ACHN (cell line): ENCODE measurements at regions not wholly inside any gene's neighbourhood (a gene's known extent, or its start where the extent isn't known, plus 50 kb on each side); places are given as distances from the start of the nearest gene placed in this dataset.

Source experiments
- DNase-seq: peaks from one replicate; pipeline ENCODE4 v3.0.0-alpha.2; 2015
- in situ Hi-C: cut with HindIII; loops from 2 replicates; pipeline ENCODE4 v1.10.0; 2017; ENCODE audit warnings: low sequenced_read_pairs, low pct_ligation_motif_present, low pct_unique_long_range_greater_than_20kb

DNA sequence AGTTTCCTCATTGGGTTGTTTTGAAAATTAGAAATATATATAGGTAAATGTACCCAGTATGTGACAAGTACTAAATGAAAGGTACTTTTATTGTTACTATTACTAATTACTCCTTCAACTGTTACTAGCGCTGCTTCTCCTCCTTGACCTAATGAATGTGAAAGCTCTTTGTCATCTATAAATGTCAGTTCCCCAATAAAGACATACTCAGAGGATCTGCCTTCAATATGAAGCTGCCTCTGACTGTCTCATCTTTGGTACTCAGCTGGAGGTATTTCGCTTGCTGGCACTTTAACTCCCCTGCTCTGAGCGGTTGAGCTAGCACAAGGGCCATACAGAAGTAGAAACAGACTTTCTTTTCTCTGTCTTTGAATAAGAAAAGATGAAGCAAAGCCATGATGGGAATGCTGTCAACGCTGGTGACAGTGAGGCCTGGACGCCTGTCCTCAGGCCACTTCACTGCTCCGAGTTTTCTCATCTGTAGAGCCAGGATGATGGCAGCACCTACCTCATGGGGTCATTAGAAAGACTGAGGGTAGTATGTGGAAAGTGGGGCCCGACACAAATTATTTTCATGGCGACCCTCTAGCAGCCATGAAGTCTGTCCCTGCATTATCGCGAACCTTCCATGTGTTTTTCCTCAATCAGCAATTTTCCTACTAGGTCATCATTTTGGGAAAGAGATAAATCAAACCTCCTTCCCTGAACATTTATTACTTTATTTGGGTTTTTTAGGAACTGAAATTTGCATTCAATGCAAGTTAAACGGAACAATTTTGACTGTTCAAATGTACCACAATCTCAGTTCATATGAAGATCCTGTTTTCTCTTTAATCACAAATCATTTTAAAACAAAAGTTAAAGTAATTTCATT is 55.9 kb upstream of the SNX9 start:
- no peak for DNase-seq
- in situ Hi-C loops = loop anchor here (10.0 kb wide), 1 partner anchor 108 kb away; no protein-coding TSS in a partner anchor

DNA sequence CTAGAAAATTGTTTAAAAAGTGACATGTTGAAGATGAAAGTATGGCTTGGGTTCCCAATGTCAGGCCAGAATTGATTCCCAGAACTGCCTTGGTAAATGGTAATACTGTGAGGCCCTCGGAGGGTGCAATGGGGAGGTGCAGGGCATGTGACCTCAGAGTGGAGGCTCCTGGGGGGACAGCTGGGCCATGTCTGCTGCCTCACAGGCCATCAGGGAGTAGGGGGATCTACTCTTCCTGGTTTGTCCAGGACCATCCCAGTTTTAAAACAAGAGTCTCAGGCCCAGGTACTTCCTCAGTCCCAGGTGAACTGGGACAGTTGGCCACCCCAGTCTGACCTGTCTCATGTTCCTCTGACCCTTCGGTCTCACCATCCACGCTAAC is 55.3 kb upstream of the SNX9 start:
- no peak for DNase-seq
- in situ Hi-C loops = loop anchor here (10.0 kb wide), 1 partner anchor 107 kb away; no protein-coding TSS in a partner anchor

DNA sequence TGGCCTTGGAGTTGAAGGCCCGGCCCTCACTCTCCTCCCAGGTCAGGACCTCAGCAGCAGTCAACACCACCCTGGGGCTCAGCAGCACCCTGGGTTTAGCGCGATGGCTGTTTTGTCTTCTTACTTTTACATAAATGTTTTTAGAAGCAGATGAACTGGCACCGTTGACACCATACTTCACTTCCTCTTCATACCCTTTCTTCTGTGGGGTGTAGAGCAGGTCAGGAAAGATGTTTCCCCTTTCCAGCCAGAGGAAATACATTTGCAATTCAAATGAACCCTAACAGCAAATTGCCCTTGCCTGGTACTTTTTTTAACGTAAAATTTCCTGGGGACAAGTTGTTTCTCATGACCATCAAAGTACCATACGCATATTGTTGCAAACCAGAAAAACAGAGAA is 54.7 kb upstream of the SNX9 start:
- in situ Hi-C loops = loop anchor here (10.0 kb wide), 1 partner anchor 106 kb away; no protein-coding TSS in a partner anchor
- no peak for DNase-seq

DNA sequence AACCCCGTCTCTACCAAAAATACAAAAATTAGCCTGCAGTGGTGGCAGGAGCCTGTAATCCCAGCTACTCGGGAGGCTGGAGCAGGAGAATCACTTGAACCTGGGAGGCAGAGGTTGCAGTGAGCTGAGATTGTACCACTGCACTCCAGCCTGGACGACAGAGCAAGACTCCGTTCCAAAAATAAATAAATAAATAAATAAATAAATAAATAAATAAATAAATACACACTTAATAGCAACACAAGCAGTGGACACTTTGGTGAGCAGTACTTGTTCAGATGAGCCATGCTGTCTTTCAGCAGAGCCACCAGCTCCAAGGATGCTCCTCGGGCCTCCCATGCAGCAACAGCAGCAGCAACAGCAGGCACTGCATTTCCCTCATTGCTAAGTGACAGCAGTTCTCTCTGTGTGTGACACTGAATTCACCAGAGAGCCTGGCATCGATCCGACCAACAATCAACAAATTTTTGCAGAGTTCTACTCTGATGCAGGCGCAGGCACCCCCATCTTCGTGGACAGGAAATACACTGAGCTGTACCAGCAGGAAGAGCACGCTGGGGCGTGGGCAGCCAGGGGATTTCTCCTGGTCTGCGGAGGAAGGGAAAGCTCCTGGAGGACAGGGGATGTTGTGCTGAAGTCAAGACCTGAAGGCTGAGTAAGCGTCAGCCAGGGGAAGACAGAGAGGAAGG is 54.0 kb upstream of the SNX9 start:
- in situ Hi-C loops = loop anchor here (10.0 kb wide), 1 partner anchor 106 kb away; no protein-coding TSS in a partner anchor
- DNase-seq = no peak

DNA sequence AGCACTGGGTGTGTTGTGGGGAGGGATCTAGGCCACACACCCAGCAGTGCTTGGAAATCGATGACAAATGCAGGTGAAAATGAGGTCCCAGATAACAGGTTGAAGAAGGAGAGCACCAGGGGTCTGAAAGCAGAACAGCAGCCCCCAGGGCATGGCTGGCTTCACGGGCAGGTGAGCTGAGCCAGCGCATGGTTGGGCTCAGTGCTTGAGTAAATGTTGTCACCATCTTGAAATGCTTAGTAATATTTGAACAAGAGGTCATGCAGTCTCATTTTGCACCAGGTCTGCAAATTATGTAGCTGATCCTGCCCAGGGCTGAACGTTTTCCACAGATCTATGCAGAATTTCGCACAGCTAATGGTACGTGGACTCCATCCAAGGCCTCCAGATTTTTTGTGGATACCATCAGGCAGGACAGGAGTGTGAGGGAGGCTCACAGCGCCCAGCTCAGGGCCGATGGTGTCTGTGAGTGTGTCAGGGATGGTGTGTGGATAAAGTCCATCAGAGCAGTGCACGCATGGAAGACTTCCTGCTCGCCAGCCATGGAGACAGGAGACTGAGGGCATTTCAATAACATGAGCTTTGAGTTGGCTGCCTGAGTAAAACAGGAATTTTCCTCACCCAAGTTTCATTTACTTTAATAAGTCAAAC is 53.1 kb upstream of the SNX9 start:
- in situ Hi-C loops = loop anchor here (10.0 kb wide), 1 partner anchor 105 kb away; no protein-coding TSS in a partner anchor
- DNase-seq = no peak

DNA sequence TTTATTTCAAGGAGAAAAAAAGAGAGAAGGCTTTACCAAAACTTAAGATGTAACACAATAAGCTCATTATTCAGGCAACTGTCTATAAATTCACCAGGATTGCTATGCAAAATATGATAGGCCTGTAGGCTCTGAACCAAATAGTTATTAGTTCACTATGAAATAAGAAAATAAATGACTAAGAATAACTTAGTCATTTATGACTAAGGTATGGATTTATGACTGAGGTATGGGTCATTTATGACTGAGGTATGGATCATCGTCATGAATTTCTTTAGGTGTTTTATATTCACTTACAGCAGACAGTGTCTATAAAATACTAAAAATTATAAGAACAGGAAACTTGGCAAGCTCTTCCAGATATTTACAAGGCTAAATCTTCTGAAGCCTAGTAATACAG is 52.1 kb upstream of the SNX9 start:
- DNase-seq = no peak
- in situ Hi-C loops = no loop called here

DNA sequence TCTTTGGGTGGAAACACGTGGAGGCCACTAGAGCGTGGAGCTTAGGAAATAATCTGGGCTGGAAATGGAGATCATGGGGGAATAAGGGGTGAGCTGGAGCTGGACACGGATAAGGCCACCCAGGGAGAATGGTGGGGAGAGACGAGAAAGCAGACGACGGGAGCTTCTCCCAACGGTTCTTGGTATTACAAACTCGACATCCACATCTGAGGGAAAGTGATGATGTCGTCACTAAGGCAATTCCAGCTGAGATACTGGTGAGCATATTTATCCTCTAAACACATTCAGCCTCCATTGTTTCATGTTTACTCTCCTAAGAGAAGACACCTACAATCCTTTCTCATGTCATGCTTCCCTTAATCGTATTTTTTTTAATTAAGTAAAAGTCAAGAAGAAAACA is 50.2 kb upstream of the SNX9 start:
- in situ Hi-C loops = no loop called here
- DNase-seq = no peak
